CD4-positive, alpha-beta T cell treated with Interleukin-10 for 1 hour (primary cell): ENCODE measurements at regions not wholly inside any gene's neighbourhood (a gene's known extent, or its start where the extent isn't known, plus 50 kb on each side); places are given as distances from the start of the nearest gene placed in this dataset.
"Not testable (repeated sequence)": the region's sequence is repeated elsewhere in the genome, so short reads cannot be mapped to it uniquely, and the experiment has no call there.

Experiments used
- DNase-seq: peaks from one replicate; pipeline ENCODE4 v3.0.0-alpha.2; 2020

GRCh38 chr12:86724716-86725115, 468.5 kb upstream of the MGAT4C start:
- DNase-seq: no peak

- DNase-seq: no peak
These were observed 467.1 kb upstream of the MGAT4C start for GRCh38 chr12:86723326-86723725.

GRCh38 chr12:86721713-86722397, 465.7 kb upstream of the MGAT4C start:
- no peak for DNase-seq

GRCh38 chr12:86719381-86719780, 463.2 kb upstream of the MGAT4C start:
- DNase-seq: no peak

GRCh38 chr12:86713121-86713520, 456.9 kb upstream of the MGAT4C start:
- no peak for DNase-seq

- no peak for DNase-seq
These were observed 456.2 kb upstream of the MGAT4C start for GRCh38 chr12:86712425-86712843.

- DNase-seq: no peak
These were observed 455.5 kb upstream of the MGAT4C start for GRCh38 chr12:86711731-86712130.

- no peak for DNase-seq
These were observed 453.9 kb upstream of the MGAT4C start for GRCh38 chr12:86710109-86710508.

GRCh38 chr12:86709017-86709416, 452.8 kb upstream of the MGAT4C start:
- DNase-seq: not testable (repeated sequence)

GRCh38 chr12:86698641-86698980, 442.4 kb upstream of the MGAT4C start:
- no peak for DNase-seq

- no peak for DNase-seq
These were observed 441.9 kb upstream of the MGAT4C start for GRCh38 chr12:86697916-86698640.

- no peak for DNase-seq
These were observed 427.5 kb upstream of the MGAT4C start for GRCh38 chr12:86683568-86684304.

- no peak for DNase-seq
These were observed 424.9 kb upstream of the MGAT4C start for GRCh38 chr12:86681060-86681459.

GRCh38 chr12:86675197-86675596, 419.0 kb upstream of the MGAT4C start:
- no peak for DNase-seq

- DNase-seq: no peak
These were observed 414.8 kb upstream of the MGAT4C start for GRCh38 chr12:86670986-86671385.

GRCh38 chr12:86669010-86669409, 412.8 kb upstream of the MGAT4C start:
- no peak for DNase-seq

- DNase-seq: no peak
These were observed 410.1 kb upstream of the MGAT4C start for GRCh38 chr12:86666316-86666715.

- no peak for DNase-seq
These were observed 407.5 kb upstream of the MGAT4C start for GRCh38 chr12:86663716-86664115.

GRCh38 chr12:86663173-86663572, 407.0 kb upstream of the MGAT4C start:
- no peak for DNase-seq

GRCh38 chr12:86662464-86662863, 406.3 kb upstream of the MGAT4C start:
- DNase-seq: no peak

GRCh38 chr12:86660488-86661147, 404.4 kb upstream of the MGAT4C start:
- DNase-seq: no peak

GRCh38 chr12:86659985-86660384, 403.8 kb upstream of the MGAT4C start:
- DNase-seq: no peak

GRCh38 chr12:86658303-86658702, 402.1 kb upstream of the MGAT4C start:
- DNase-seq: no peak
